ENCODE measurements at regions not wholly inside any gene's neighbourhood (a gene's known extent, or its start where the extent isn't known, plus 50 kb on each side); places are given as distances from the start of the nearest gene placed in this dataset.

DNA sequence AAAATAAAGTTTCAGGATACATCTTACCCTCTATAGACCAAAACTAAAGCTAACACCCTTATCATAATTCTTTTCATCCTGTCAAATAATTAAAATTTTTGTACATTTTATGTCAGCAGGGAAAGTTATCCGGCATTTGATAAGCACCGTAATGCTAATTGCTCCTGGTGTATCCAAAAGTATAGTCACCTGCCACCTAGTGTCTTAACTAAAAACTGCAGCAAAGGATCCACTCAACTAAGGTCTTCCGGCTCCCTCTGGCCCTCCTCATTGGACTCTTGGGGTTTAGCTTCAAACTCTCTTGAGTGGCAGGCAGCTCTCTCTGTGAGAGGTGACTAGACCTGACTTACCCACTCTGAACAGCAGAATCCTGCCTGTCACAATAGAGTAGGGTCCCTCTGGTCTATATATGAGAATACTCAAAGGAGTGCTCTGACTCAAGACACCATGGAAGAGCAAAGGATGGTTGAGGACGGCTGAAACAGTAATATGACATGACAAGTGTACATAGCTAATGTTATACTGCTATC lies 60.4 kb upstream of the CAST start:
- TF ChIP-seq EZH2 (IDR thresholded peaks at IDR 0.05; ENCODE audit: low read length): no peak
- TF ChIP-seq, protein P1, sequence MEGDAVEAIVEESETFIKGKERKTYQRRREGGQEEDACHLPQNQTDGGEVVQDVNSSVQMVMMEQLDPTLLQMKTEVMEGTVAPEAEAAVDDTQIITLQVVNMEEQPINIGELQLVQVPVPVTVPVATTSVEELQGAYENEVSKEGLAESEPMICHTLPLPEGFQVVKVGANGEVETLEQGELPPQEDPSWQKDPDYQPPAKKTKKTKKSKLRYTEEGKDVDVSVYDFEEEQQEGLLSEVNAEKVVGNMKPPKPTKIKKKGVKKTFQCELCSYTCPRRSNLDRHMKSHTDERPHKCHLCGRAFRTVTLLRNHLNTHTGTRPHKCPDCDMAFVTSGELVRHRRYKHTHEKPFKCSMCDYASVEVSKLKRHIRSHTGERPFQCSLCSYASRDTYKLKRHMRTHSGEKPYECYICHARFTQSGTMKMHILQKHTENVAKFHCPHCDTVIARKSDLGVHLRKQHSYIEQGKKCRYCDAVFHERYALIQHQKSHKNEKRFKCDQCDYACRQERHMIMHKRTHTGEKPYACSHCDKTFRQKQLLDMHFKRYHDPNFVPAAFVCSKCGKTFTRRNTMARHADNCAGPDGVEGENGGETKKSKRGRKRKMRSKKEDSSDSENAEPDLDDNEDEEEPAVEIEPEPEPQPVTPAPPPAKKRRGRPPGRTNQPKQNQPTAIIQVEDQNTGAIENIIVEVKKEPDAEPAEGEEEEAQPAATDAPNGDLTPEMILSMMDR (optimal IDR thresholded peaks at IDR 0.05 in 1 of 3, IDR thresholded peaks at IDR 0.05 in 1 of 3, conservative IDR thresholded peaks at IDR 0.05 in 1 of 3; ENCODE audit: extremely low read depth in 1 of 3, insufficient read depth in 2 of 3, low read length in 3 of 3): peak; percentile 50 to 74 (median 68)

Measured in keratinocyte (primary cell).